ENCODE measurements at regions not wholly inside any gene's neighbourhood (a gene's known extent, or its start where the extent isn't known, plus 50 kb on each side); places are given as distances from the start of the nearest gene placed in this dataset.
"Not testable (repeated sequence)": the region's sequence is repeated elsewhere in the genome, so short reads cannot be mapped to it uniquely, and the experiment has no call there.

GRCh38 chr12:9435682-9436081, 172.0 kb downstream of the KLRB1 start:
- ATAC-seq (replicated peaks); DNase-seq; H3K4me1 Mint-ChIP-seq; H3K36me3 Mint-ChIP-seq; H3K27me3 Mint-ChIP-seq; H3K9me3 Mint-ChIP-seq; H3K4me3 Mint-ChIP-seq; H3K27ac Mint-ChIP-seq: not testable (repeated sequence)

- not testable (repeated sequence) for H3K9me3 Mint-ChIP-seq; H3K27ac Mint-ChIP-seq; H3K4me1 Mint-ChIP-seq; H3K36me3 Mint-ChIP-seq; DNase-seq; H3K27me3 Mint-ChIP-seq; H3K4me3 Mint-ChIP-seq; ATAC-seq (replicated peaks)
These were observed 177.3 kb downstream of the KLRB1 start for GRCh38 chr12:9430385-9430784.

GRCh38 chr12:9428856-9429255, 178.9 kb downstream of the KLRB1 start:
- H3K9me3 Mint-ChIP-seq; H3K27me3 Mint-ChIP-seq; DNase-seq; H3K27ac Mint-ChIP-seq; H3K4me3 Mint-ChIP-seq; H3K4me1 Mint-ChIP-seq; H3K36me3 Mint-ChIP-seq; ATAC-seq (replicated peaks): not testable (repeated sequence)

- not testable (repeated sequence) for H3K9me3 Mint-ChIP-seq; DNase-seq; H3K4me3 Mint-ChIP-seq; H3K27me3 Mint-ChIP-seq; H3K4me1 Mint-ChIP-seq; H3K27ac Mint-ChIP-seq; ATAC-seq (replicated peaks)
- peaks cover 5 to 11% of the 10 kb centered on the region in 2 donors for H3K36me3 Mint-ChIP-seq
These were observed 182.3 kb downstream of the KLRB1 start for GRCh38 chr12:9425429-9425828.

GRCh38 chr12:9424175-9424740, 183.5 kb downstream of the KLRB1 start:
- not testable (repeated sequence) for H3K9me3 Mint-ChIP-seq
- peaks cover 5 to 11% of the 10 kb centered on the region in 2 donors for H3K36me3 Mint-ChIP-seq

GRCh38 chr12:9422689-9423088, 185.0 kb downstream of the KLRB1 start:
- H3K4me1 Mint-ChIP-seq; ATAC-seq (replicated peaks): not testable (repeated sequence)

More at GRCh38 chr12:9424175-9424740, 183.5 kb downstream of the KLRB1 start:
- DNase-seq; H3K4me1 Mint-ChIP-seq; H3K27ac Mint-ChIP-seq; H3K4me3 Mint-ChIP-seq; ATAC-seq (replicated peaks); H3K27me3 Mint-ChIP-seq: not testable (repeated sequence)

DNA sequence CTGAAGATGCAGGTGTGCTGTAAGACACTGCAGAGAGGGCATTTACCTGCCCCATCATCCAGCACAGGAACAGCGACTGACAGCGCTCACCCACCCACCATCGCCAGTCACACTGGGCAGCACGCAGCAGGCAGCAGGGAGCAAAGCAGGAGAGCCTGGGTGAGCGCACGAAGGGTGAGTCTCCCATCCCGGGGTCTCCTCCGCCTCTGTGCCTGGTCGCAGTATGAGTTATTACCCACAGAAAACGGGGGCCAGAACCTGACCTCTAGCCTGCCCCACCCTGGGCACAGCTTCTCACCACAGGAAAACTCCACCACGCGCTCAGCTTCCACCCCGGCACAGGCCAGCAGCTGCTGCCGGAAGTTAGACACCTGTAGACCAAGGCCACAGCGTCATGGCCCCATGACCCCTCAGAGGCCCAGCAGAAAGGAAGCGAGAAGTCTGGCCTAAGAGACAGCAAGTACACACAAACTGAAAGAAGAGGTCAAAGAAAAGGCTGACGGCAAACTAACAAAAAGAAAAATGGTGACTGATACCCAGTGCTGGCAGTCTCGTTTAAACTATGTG, 186.1 kb downstream of the KLRB1 start:
- H3K4me3 Mint-ChIP-seq, DNase-seq, H3K4me1 Mint-ChIP-seq, H3K9me3 Mint-ChIP-seq, H3K27me3 Mint-ChIP-seq: not testable (repeated sequence)
- Mint-ChIP-seq H3K27ac (peak overlapping the region; percentile 5), H3K36me3 (peaks cover 5 to 13% of the 10 kb centered on the region in 2 donors)
- ATAC-seq (replicated peaks): peak in 1 of 2 donors; percentile 62

More at GRCh38 chr12:9422689-9423088, 185.0 kb downstream of the KLRB1 start:
- not testable (repeated sequence) for DNase-seq, H3K4me3 Mint-ChIP-seq, H3K27ac Mint-ChIP-seq, H3K9me3 Mint-ChIP-seq, H3K27me3 Mint-ChIP-seq
- H3K36me3 Mint-ChIP-seq: peaks cover 5 to 13% of the 10 kb centered on the region in 2 donors

DNA sequence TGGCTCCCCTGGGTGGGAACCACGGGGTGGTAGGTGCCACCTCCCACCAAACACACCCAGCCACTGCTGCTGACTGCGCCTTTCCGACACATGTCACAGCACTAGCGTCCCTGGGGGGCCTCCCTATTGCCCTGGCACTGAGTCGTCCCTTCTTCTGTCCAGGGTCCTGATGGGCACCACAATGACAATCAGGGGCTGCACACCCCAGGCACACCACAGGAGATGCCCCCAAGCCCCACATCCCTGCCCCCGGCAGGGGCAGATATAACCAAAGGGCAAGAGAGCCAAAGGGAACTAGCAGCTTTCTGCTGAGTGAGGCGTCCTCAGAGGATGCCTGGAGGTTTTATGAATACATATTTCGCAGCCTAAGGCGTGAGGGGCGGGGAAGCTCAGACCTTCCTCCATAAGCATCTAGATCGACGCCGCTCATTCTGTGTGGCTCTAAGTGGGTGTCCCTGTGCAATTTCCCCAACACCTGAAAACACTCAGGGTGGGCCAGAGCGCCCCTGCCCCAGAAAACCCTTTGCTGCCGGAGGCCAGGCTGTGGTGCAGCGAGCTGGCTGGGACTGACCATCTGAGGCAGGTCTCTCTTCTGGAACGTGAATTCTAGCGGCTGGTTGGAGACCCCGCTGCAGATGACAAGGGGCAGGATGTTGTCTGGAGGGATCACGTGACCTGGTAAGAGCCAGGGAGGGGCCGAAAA, 186.7 kb downstream of the KLRB1 start:
- DNase-seq; H3K4me1 Mint-ChIP-seq; H3K4me3 Mint-ChIP-seq; H3K9me3 Mint-ChIP-seq; ATAC-seq (replicated peaks); H3K27me3 Mint-ChIP-seq; H3K36me3 Mint-ChIP-seq; H3K27ac Mint-ChIP-seq: not testable (repeated sequence)

DNA sequence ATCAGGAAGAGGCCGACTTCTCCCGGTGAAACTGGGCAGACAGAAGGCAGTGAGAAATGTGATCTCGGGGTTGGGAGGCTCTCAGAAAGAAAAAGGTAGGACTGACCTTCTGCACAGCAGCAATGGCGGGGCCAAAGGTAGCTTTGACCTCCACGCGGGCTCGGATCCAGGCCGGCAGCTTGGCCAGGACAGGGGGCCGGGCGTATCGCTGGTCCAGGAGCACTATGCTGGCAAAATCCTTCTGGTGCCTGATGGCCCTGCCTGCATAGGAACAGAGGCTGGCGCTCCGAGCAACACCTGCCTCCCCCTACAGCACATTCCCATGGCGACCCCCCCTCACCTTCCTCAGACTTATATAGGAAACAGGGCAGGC, 189.1 kb downstream of the KLRB1 start:
- H3K36me3 Mint-ChIP-seq; DNase-seq; H3K9me3 Mint-ChIP-seq; H3K27ac Mint-ChIP-seq; H3K4me3 Mint-ChIP-seq; ATAC-seq (replicated peaks); H3K27me3 Mint-ChIP-seq; H3K4me1 Mint-ChIP-seq: not testable (repeated sequence)

- H3K4me1 Mint-ChIP-seq; H3K27ac Mint-ChIP-seq; H3K36me3 Mint-ChIP-seq; H3K27me3 Mint-ChIP-seq; H3K4me3 Mint-ChIP-seq; ATAC-seq (replicated peaks); DNase-seq; H3K9me3 Mint-ChIP-seq: not testable (repeated sequence)
These were observed 189.6 kb downstream of the KLRB1 start for GRCh38 chr12:9417947-9418668.

DNA sequence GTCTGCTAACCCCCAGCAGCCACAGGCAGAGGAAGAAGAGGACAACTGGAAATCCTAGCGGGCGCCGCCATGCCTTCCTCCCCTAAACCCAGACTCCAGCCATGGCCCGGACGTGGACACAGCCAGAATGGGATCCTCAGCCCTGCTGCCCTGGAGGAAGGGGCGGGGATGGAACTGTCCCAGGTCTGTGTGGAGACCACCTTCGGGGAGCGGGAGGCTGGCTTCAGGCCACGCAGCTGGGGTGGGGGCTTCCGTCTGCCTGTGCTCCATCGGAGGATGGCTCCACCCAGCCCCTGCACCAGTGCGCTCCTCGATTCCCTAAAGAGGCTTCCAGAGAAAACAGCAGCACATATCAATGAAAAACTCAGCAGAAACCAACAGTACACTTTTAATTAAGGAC, 190.4 kb downstream of the KLRB1 start:
- H3K27me3 Mint-ChIP-seq, H3K27ac Mint-ChIP-seq, H3K36me3 Mint-ChIP-seq: not testable (repeated sequence)

GRCh38 chr12:9416346-9416745, 191.4 kb downstream of the KLRB1 start:
- not testable (repeated sequence) for ATAC-seq (replicated peaks)

More for the DNA sequence above, 190.4 kb downstream of the KLRB1 start:
- not testable (repeated sequence) for DNase-seq; H3K4me1 Mint-ChIP-seq; H3K9me3 Mint-ChIP-seq; H3K4me3 Mint-ChIP-seq; ATAC-seq (replicated peaks)

DNA sequence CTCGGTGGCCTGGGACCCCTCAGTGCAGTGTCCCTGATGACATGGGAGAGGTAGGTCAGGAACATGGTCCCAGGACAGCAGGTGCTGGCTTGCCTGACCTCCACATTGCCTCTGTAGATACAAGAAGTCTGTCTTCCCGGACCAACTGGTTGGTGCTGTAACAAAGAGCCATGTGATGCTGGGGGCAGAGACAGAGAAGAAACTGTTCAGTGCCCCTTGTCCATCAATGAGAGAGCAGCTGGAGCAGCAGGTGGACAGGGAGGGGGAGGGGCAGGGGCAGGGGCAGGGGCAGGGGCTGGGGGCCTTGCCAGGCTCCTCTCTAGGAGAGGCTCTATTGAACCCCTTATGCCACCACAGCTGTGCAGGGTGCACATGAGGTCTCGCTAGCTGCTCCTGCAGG, 191.8 kb downstream of the KLRB1 start:
- not testable (repeated sequence) for H3K9me3 Mint-ChIP-seq; DNase-seq; H3K36me3 Mint-ChIP-seq; H3K4me3 Mint-ChIP-seq; H3K27ac Mint-ChIP-seq; H3K27me3 Mint-ChIP-seq; ATAC-seq (replicated peaks)
- H3K4me1 Mint-ChIP-seq: peaks cover 17 to 21% of the 10 kb centered on the region in 2 donors

More at GRCh38 chr12:9416346-9416745, 191.4 kb downstream of the KLRB1 start:
- not testable (repeated sequence) for H3K27me3 Mint-ChIP-seq, DNase-seq, H3K4me3 Mint-ChIP-seq, H3K9me3 Mint-ChIP-seq, H3K27ac Mint-ChIP-seq, H3K36me3 Mint-ChIP-seq
- H3K4me1 Mint-ChIP-seq: peaks cover 16 to 17% of the 10 kb centered on the region in 2 donors

- not testable (repeated sequence) for ATAC-seq (replicated peaks)
These were observed 193.9 kb downstream of the KLRB1 start for GRCh38 chr12:9413862-9414261.

More at GRCh38 chr12:9413862-9414261, 193.9 kb downstream of the KLRB1 start:
- H3K27me3 Mint-ChIP-seq, H3K4me3 Mint-ChIP-seq, H3K36me3 Mint-ChIP-seq, H3K27ac Mint-ChIP-seq, DNase-seq, H3K9me3 Mint-ChIP-seq: not testable (repeated sequence)
- H3K4me1 Mint-ChIP-seq: peaks cover 17 to 21% of the 10 kb centered on the region in 2 donors

Measured in stimulated activated naive B cell treated with anti-CD40 and anti-IgM and Interleukin-4, amounts not matched to agents 10 μg/mL and 1 μg/mL and 100 μg/mL, for 72 hours (primary cell).